Right renal cortex interstitium (tissue), 3 donors: ENCODE measurements at regions not wholly inside any gene's neighbourhood (a gene's known extent, or its start where the extent isn't known, plus 50 kb on each side); places are given as distances from the start of the nearest gene placed in this dataset.
"Not testable (repeated sequence)": the region's sequence is repeated elsewhere in the genome, so short reads cannot be mapped to it uniquely, and the experiment has no call there.

ENCODE experiments used
- DNase-seq, 3 donors: peaks; one replicate each; pipeline ENCODE4 v3.0.0-alpha.2; 2013; ENCODE audit warnings: low read depth in 3 of 3, low spot score in 2 of 3

DNA sequence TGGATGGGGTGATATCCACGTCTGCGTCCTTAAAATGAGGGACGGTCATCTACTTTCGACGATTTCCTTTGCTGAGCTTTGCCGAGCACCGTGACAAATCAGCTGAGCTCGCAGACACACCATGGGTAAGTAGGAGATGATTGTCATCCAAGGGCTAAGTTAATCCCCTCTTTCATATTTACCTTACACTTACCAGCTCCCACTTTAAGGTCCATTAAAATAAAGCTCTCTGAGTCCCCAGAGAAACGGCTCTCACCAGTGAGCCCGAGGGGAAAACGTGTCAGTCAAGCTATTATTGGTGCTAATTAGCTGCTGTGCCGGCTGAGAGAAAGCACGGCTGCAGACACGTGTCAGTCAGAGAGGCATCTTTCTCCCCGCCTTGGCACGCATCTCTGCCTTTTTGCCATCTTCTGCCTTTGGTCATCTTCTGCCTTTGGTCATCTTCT, 72.2 kb downstream of the CRLF2 start:
- DNase-seq: no peak

DNA sequence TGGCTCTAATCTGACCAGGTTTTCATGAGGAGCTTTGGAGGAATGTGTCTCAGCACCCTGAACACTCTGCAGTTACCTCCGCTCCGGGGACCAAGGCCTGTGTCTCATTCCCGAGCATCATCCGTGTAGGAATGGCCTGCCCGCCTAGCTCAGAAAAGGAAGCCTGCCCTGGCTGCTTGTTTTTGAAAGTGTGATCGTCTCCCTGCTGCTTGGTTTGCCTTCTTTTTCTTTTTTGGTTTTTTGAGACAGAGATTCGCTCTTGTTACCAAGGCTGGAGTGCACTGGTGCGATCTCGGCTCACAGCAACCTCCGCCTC, 73.3 kb downstream of the CRLF2 start:
- DNase-seq: no peak

DNA sequence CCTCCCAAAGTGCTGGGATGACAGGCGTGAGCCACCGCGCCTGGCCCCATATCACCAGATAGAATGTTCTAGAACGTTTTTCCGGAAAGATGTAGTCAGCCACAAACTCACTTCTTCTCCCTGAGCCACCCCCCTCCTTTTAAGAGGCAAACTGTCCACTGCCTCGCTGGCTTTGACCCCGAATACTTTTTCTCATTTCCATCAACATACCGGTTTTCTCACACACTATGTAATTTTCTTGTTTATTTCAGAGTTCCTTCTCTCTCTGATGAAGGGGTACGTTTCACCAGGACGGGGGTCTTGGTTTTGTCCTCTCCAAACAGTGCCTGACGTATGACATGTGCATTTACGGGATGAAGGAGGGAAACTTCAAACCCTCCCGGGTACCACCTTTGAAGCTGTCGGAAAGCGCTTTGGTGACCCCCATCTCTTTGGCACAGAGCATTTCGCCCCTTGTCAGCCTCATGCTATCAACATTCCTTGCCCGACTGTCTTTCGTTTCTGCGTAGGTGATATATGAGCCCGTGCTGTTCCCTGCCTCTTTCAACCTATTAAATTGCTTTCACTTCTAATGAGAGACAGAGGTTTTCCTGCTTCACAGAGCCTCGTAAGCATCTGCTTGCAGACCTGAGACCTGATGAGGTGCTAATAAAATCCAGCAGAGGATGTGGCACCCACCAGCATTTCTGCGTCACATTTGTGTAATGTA, 73.8 kb downstream of the CRLF2 start:
- DNase-seq: no peak

DNA sequence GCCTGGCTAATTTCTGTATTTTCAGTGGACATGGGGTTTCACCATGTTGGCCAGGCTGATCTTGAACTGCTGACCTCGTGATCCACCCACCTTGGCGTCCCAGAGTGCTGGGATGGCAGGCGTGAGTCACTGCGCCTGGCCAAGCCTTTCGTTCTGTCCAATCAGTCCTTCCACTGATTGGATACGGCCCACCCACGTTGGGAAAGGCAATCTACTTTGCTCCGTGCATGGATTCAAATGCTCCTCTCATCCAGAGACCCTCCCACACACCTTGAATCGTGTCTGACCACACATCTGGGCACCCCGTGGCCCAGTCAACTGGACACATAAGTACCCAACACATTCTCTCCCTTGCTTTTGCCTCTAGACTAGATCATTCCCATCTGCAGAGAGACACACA, 74.9 kb downstream of the CRLF2 start:
- DNase-seq: no peak

DNA sequence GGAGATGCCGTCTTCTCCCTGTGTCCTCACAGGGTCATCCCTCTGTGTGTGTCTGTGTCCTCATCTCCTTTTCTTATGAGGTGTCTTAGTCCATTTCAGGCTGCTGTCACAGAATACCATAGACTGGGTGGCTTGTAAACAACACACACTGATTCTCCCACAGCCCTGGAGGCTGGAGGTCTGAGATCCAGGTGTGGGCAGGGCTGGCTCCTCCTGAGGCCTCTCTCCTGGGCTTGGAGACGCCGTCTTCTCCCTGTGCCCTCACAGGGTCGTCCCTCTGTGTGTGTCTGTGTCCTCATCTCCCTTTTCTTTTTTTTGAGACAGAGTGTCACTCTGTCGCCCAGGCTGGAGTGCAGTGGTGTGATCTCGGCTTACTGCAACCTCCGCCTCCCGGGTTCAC, 75.9 kb downstream of the CRLF2 start:
- not testable (repeated sequence) for DNase-seq

DNA sequence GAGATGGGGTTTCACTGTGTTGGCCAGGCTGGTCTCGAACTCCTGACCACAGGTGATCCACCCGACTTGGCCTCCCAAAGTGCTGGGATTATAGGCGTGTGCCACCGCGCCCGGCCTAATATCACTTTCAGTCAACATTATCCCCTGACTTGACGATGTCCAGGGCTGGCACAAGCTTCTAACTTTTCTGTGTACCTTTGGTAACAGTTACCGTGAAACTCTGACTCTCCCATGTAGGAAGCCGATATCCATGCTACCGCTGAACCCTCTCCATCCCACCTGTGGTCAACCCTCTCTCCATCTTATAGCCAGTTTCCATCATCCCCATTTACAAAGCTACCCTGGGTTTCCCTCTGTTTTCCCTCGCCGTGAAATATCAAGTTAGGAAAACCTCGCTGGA, 77.5 kb downstream of the CRLF2 start:
- DNase-seq: no peak

DNA sequence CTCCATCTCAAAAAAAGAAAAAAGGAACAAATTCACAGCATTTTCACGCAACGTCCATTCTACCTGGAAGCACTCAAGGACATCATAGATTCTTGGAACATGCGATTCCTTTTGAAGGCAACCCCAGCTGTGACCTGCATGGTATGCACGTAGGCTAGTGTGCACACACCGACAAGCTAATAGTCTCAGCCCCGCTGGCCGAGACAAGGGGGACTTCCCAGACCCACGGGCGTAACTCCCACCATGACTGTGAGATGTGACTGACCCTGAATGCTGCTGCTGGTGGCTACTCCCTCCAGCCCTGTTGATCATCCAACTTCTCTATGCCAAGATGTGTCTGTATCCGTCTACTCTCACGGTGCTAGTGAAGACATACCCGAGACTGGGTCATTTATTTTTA, 78.3 kb downstream of the CRLF2 start:
- DNase-seq: no peak

DNA sequence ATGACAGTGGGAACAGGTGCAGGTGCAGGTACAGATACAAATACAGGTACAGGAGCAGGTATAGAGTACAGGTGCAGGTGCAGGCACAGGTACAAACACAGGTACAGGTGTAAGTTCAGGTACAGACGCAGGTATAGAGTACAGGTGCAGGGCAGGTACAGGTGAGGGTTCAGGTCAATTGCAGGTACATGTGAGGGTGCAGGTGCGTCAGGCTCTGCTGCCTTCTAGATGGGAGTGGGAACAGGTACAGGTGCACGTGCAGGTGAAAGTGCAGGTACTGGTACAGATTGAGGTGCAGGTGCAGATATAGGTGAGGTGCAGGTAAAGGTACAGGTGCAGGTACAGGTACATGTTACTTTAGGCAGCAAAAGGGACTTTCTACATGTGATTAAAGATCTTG, 85.7 kb downstream of the CRLF2 start:
- no peak for DNase-seq

DNA sequence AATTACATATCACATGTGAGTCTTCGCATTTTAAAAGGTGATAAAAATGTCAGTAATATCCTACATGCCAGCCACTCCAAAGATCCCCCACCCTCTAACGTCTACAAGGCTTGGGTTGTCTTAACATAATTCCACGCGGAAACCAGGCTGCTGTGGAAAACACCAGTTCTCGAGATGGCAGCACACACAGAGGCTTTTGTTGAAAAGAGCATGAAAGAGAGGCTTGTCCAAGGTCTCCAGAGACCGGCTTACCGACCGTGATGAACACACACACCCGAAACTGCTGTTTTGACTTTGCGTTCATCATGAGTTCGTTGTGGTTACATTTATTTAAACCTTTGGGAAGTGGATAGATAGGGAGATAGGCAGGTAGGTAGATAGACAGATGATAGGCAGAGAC, 87.9 kb downstream of the CRLF2 start:
- DNase-seq: no peak

DNA sequence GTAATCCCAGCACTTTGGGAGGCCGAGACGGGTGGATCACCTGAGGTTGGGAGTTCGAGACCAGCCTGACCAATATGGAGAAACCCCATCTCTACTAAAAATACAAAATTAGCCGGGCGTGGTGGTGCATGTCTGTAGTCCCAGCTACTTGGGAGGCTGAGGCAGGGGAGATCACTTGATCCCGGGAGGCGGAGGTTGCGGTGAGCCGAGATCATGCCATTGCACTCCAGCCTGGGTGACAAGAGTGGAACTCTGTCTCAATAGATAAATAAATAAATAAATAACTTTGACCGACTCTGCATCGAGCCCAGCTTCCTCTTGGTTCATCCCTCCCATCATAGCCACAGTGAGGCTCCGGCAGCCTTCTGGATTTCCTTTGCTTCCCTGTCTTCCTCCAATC, 89.6 kb downstream of the CRLF2 start:
- DNase-seq: not testable (repeated sequence)

DNA sequence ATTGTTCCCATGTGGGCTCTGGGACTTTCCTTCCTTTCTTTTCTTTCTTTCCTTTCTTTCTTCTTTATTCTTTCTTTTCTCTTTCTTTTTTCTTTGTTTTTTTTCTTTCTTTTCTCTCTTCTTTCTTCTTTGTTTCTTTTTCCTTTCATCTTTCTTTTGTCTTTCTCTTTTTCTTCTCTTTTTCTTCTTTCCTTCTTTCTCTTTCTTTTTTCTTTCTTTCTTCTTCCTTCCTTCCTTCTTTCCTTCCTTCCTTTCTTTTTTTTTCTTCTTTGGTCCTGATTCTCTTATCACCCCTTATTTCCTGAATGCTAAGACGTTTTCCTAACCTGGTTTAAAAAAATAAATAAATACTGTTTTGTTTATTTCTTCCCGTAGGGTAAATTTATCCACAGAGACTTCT, 93.2 kb downstream of the CRLF2 start:
- no peak for DNase-seq

DNA sequence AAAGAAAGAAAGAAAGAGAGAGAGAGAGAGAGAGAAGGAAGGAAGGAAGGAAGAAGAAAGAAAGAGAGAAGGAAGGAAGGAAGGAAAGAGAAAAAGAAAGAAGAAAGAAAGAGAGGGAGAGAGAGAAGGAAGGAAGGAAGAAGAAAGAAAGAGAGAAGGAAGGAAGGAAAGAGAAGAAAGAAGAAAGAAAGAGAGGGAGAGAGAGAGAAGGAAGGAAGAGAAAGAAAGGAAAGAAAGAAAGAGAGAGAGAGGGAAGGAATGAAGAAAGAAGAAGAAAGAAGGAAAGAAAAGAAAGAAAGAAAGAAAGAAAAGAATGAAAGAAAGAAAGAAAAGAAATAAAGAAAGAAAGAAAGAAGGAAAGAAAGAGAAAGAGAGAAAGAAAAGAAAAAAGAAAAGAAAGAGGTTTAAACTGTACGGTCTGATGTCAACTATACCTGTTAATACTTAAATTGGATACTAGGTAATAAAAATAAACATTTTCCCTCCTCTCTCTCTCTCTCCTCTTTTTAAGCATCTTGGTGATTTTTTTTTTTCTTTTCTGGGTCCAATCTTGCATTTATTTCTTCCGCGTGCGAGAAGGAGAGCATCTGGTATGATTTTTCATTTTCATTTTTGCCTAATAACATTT, 93.8 kb downstream of the CRLF2 start:
- no peak for DNase-seq

DNA sequence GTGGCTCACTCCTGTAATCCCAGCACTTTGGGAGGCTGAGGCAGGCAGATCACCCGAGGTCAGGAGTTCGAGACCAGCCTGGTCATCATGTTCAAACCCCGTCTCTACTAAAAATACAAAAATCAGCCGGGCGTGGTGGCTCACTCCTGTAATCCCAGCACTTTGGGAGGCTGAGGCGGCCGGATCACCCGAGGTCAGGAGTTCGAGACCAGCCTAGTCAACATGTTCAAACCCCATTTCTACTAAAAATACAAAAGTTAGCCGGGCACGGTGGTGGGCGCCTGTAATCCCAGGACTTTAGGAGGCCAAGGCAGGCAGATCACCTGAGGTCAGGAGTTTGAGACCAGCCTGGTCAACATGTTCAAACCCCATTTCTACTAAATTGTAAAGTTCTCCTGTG, 97.0 kb downstream of the CRLF2 start:
- DNase-seq: not testable (repeated sequence)

DNA sequence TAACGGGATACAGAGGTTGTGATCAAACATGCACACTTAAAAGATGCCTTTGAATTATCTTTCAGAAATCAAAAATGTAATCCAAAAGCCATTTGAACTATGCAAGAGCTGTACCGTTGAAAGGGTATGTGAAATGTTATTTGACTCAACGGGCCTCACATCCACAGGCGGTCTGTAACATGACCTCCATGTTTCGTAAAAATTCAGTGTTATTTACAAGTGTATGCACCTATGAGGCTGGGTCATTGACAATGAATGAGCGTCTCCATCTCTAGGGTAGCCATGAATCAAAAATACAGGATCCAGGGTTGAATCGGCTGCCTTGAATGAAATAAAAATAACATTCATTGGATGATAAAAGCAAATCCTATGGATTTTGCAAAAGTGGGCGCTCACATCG, 100.1 kb downstream of the CRLF2 start:
- DNase-seq: no peak

DNA sequence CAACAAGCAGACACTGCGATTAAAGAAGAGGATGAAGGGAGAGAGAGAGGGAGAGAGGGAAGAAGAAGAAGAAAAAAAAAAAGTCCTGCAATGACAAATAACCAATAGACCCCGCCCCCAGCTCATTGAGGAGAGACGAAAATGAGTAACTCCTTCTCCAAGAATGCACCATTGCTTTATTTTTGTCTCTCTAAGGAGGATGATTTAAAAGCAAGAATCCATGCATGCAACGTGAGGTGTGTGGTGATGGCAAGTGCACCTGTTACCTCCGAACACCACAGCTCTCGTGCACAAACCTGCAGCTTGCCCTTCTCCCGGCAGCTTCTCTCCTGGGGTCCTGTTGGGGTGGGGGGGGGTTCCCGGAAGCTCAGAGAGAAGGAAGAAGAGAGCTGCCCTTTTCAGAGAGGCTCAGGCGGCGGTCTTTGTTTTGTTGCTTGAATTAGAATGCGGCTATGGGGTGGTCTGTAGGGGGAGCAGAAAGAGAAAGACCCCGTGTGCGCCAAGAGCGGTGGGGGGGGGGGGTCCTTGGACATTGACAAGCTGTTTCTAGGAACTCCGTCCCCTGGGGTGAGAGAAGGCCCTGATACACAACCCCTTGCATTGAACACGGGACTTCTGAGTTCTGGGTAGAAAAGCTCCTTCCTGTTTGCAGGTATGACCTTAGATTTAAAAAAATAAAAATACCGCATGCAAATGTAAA, 100.7 kb downstream of the CRLF2 start:
- no peak for DNase-seq

DNA sequence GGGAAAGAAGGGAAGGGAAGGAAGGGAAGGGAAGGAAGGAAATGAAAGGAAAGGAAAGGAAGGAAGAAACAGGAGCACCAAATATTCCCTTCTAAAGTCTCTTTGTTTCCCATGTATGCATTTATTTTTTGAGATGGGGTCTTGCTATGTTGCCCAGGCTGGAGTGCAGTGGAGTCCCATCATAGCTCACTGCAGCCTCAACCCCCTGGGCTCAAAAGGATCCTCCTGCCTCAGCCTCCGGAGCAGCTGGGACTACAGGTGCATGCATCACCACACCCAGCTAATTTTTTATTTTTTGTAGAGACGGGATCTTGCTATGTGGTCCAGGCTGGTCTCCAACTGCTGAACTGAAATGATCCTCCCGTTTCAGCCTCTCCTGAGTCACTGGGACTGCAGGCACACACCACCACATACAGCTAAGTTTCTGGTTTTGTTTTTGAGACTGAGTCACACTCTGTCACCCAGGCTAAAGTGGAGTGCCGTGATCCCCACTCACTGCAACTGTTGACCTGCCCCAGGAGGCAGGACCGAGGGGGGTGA, 102.8 kb downstream of the CRLF2 start:
- DNase-seq: no peak

DNA sequence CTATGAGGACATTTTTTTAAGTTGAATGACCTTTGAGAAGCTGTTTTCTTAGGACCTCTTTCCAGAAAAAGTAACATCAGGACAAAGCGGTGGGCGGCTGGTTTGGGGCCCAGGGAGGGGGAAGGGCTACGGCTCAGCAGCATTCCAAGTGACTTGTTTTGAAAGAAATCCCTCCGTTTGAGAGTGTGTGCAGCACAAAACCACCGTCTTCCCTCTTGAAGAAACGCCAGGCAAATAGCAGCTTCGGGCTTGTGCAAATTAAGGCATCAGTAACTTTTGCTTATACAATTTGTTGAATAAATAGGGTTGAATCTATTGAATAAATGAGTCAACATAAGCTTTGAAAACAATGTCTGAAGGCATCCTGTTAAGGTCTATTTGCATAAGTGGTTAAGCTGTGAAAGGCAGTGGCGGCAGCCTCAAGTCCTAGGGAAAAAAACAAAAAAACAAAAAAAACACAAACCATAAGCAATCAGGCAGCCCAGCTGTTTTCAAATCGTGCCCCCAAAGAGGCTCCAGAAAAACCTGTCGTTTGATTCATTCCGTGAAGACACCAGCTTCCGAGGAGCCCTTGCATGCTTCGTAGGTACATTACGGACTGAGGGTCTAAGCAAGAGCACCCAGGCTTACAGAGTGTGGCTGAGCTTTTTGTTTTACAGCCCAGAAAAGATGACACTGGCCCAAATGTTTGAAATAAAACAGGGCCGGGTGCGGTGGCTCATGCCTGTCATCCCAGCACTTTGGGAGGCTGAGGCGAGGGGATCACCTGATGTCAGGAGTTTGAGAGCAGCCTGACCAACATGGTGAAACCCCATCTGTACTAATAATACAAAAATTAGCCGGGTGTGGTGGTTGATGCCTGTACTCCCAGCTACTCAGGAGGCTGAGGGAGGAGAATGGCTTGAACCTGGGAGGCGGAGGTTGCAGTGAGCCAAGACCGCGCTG, 103.7 kb downstream of the CRLF2 start:
- no peak for DNase-seq

DNA sequence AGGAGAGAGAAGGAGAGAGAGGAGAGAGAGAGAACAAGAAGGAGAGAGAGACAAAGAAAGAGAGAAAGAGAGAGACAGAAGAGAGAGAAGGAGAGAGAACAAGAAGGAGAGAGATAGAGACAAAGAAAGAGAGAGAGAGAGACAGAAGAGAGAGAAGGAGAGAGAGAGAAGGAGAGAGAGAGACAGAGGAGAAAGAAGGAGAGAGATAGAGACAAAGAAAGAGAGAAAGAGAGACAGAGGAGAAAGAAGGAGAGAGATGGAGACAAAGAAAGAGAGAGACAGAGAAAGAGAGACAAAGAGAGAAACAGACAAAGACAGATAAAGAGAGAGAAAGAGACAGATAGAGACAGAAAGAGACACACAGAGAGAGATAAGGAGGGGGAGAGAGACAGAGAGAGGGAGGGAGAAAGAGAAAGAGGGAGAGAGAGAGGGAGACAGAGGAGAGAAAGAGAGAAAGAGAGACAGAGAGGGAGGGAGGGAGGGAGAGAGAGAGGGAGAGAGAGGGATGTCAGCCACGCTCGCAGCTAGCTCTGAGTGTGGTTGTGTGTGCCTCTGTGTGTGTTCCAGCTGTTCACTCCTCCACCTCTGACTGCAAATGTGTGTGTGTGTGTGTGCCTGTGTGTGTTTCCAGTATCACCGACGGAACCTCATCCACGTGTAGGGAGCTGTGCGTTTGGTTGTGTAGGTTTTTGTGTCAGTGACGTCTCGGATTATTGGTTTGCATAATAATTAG, 105.8 kb downstream of the CRLF2 start:
- no peak for DNase-seq

DNA sequence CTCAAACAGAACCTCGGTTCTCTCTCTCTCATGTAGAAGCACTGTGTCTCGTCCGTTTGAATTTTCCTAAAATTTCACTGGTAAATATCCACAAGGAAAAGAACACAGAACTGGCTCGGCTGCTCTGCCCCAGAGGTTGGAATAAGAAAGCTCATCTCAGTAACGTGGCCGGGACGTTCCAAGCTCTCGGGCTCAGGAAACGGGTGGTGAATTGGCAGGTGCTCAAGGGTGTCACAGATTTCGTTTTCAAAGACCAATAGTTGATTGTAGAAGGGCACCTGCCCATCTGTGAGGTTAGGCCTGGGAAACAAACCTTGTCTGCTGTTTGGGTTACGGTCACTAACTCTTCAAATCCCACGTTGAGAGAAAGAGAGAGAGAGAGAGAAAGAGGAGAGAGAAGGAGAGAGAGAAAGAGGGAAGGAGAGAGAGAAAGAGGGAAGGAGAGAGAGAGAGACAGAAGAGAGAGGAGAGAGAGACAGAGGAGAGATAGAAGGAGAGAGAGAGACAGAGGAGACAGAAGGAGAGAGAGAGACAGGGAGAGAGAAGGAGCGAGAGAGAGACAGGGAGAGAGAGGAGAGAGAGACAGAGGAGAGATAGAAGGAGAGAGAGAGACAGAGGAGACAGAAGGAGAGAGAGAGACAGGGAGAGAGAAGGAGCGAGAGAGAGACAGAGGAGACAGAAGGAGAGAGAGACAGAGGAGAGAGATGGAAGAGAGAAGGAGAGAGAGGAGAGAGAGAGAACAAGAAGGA, 106.6 kb downstream of the CRLF2 start:
- DNase-seq: no peak
